HepG2 (cell line): ENCODE measurements at regions not wholly inside any gene's neighbourhood (a gene's known extent, or its start where the extent isn't known, plus 50 kb on each side); places are given as distances from the start of the nearest gene placed in this dataset.

Source experiments
- ATAC-seq: fragments of 200-7000 bp; cut with Tn5 transposase; 3 replicates; pipeline ENCODE4 v1.9.1; 2020; ENCODE audit warnings: mild to moderate bottlenecking, moderate library complexity
- BruUV-seq: library from RNA; stranded (reverse); fragments of 400-500 nt; replicated peaks from 2 replicates; lab custom pipeline; 2021; lab: Mats Ljungman, UMichigan
- CTCF ChIA-PET: fragments of 300-600 bp; formaldehyde crosslinking; extraction: SDS; loops from one replicate; lab custom pipeline; 2021; ENCODE audit warnings: low total read pairs, inconsistent platforms, low intra/inter-chr PET ratio; lab: Yijun Ruan, JAX
- POLR2A ChIA-PET: fragments of 350-600 bp; sonication (Branson Sonifier 250); formaldehyde crosslinking; loops from one replicate; lab custom pipeline; 2020; ENCODE audit warnings: antibody characterized with exemption, inconsistent platforms; lab: Yijun Ruan, JAX
- DNase-seq: peaks from one replicate; pipeline ENCODE4 v3.0.0-alpha.2; 2015; ENCODE audit warnings: low spot score
- FAIRE-seq: peaks from 3 replicates; lab custom pipeline; 2011; peaks lifted over from hg19 to GRCh38; lab: Jason Lieb, UNC
- H2AFZ ChIP-seq: one replicate; pipeline ENCODE4 v1.6.1; 2011; ENCODE audit warnings: low read length, inconsistent platforms
- H3K27ac ChIP-seq: fragments of 300-600 bp; 3 replicates; pipeline ENCODE4 v1.8.0; 2011; ENCODE audit warnings: mixed run types, mild to moderate bottlenecking, mixed read lengths, low read length, inconsistent platforms; ENCODE audit not compliant: insufficient read depth; ENCODE audit errors: extremely low read length
- H3K27me3 ChIP-seq, 2 experiments: fragments of 200-600 bp in 1 of 2; 2 replicates in 1 of 2; 3 replicates in 1 of 2; pipeline versions ENCODE4 v1.6.0 to v1.8.0; 2011; ENCODE audit warnings: low read length in 2 of 2, mild to moderate bottlenecking in 2 of 2, moderate library complexity in 2 of 2, inconsistent platforms in 1 of 2; ENCODE audit not compliant: insufficient read depth in 2 of 2, control insufficient read depth in 1 of 2
- H3K36me3 ChIP-seq, 2 experiments: fragments of 200-600 bp in 1 of 2; replicated peaks in 1 of 2; 2 replicates in 1 of 2; 3 replicates in 1 of 2; pipeline versions ENCODE4 v1.5.1 to v1.8.0; 2011; ENCODE audit warnings: low read length in 2 of 2, inconsistent platforms in 1 of 2; ENCODE audit not compliant: insufficient read depth in 2 of 2, control insufficient read depth in 1 of 2
- H3K4me1 ChIP-seq: 2 replicates; pipeline ENCODE4 v1.5.1; 2012; ENCODE audit warnings: low read length, inconsistent platforms; ENCODE audit not compliant: insufficient read depth
- H3K4me2 ChIP-seq: 2 replicates; pipeline ENCODE4 v1.6.0; 2011; ENCODE audit warnings: low read depth, low read length, inconsistent platforms
- H3K4me3 ChIP-seq, 3 experiments: fragments of 200-600 bp in 1 of 3; sonication (generic), shearing (Covaris generic) in 1 of 3; replicated peaks in 1 of 3; 2 replicates each; pipeline ENCODE4 v1.5.1; 2011 to 2016; ENCODE audit warnings: low read length in 3 of 3, inconsistent platforms in 2 of 3, low read depth in 2 of 3, mild to moderate bottlenecking in 2 of 3, control low read depth in 1 of 3, mixed read lengths in 1 of 3; ENCODE audit not compliant: insufficient read depth in 1 of 3
- H3K79me2 ChIP-seq: one replicate; pipeline ENCODE4 v1.6.1; 2011; ENCODE audit warnings: low read length, inconsistent platforms; ENCODE audit not compliant: insufficient read depth
- H3K9ac ChIP-seq: 2 replicates; pipeline ENCODE4 v1.6.0; 2011; ENCODE audit warnings: mild to moderate bottlenecking, low read depth, low read length, inconsistent platforms; ENCODE audit not compliant: insufficient read depth
- H3K9me3 ChIP-seq: 2 replicates; pipeline ENCODE4 v1.5.1; 2012; ENCODE audit warnings: mild to moderate bottlenecking, low read length
- H4K20me1 ChIP-seq: 2 replicates; pipeline ENCODE4 v1.6.0; 2011; ENCODE audit warnings: inconsistent platforms, mild to moderate bottlenecking, low read length, moderate library complexity; ENCODE audit not compliant: insufficient read depth
- ASH2L ChIP-seq: fragments of 300-600, 200-600 bp; sonication (generic); IDR thresholded peaks from 2 replicates; pipeline ENCODE4 v1.7.0; 2017; ENCODE audit warnings: low read depth, mild to moderate bottlenecking, moderate library complexity, mixed read lengths, low read length; ENCODE audit not compliant: insufficient read length
- ATM ChIP-seq: fragments of 450-650 bp; IDR thresholded peaks from 2 replicates; pipeline ENCODE4 v1.7.1; 2017; ENCODE audit warnings: mild to moderate bottlenecking, borderline replicate concordance
- CAMTA2 ChIP-seq: sonication (generic); formaldehyde crosslinking; IDR thresholded peaks from 2 replicates; pipeline ENCODE4 v1.4.0; 2020; ENCODE audit warnings: mild to moderate bottlenecking, missing genetic modification reagents, borderline replicate concordance
- CEBPB ChIP-seq: IDR thresholded peaks from 2 replicates; pipeline ENCODE4 v1.6.1; 2011; ENCODE audit warnings: low read depth, low read length, improper control_type of control experiment, borderline replicate concordance
- ESRRA ChIP-seq: sonication (generic); formaldehyde crosslinking; IDR thresholded peaks from 2 replicates; pipeline ENCODE4 v1.5.1; 2020; ENCODE audit warnings: mild to moderate bottlenecking, low read depth, missing genetic modification reagents
- IRF1 ChIP-seq: sonication (generic); formaldehyde crosslinking; IDR thresholded peaks from 2 replicates; pipeline ENCODE4 v1.4.0; 2020; ENCODE audit warnings: low read depth, mild to moderate bottlenecking, missing genetic modification reagents
- NFKB2 ChIP-seq: sonication (generic); formaldehyde crosslinking; IDR thresholded peaks from 2 replicates; pipeline ENCODE4 v1.4.0; 2020; ENCODE audit warnings: missing genetic modification reagents, borderline replicate concordance
- ONECUT2 ChIP-seq: sonication (generic); formaldehyde crosslinking; IDR thresholded peaks from 2 replicates; pipeline ENCODE4 v1.4.0; 2020; ENCODE audit warnings: missing genetic modification reagents
- RFX5 ChIP-seq: IDR thresholded peaks from 2 replicates; pipeline ENCODE4 v1.6.1; 2011; ENCODE audit warnings: low read depth, low read length, improper control_type of control experiment
- TCF12 ChIP-seq, 2 experiments: fragments of 450-650 bp in 1 of 2; sonication (generic) in 1 of 2; formaldehyde crosslinking in 1 of 2; IDR thresholded peaks; 2 replicates each; pipeline versions ENCODE4 v1.6.1 to v1.8.0; 2017 to 2022; ENCODE audit warnings: antibody characterized with exemption in 1 of 2, mild to moderate bottlenecking in 1 of 2, missing genetic modification reagents in 1 of 2, moderate library complexity in 1 of 2
- TFDP1 ChIP-seq: IDR thresholded peaks from 2 replicates; pipeline ENCODE4 v1.6.1; 2016; ENCODE audit warnings: missing compliant biosample characterization, missing genetic modification reagents, borderline replicate concordance
- ZNF121 ChIP-seq: sonication (generic); formaldehyde crosslinking; IDR thresholded peaks from 2 replicates; pipeline ENCODE4 v1.5.0; 2020; ENCODE audit warnings: mild to moderate bottlenecking, missing genetic modification reagents
- ZNF256 ChIP-seq: sonication (generic); formaldehyde crosslinking; conservative IDR thresholded peaks from 2 replicates; pipeline ENCODE4 v1.4.0; 2020; ENCODE audit warnings: missing genetic modification reagents
- ZNF652 ChIP-seq: IDR thresholded peaks from 2 replicates; pipeline ENCODE4 v1.6.1; 2016; ENCODE audit warnings: low read depth, borderline replicate concordance
- ZZZ3 ChIP-seq: sonication (generic); formaldehyde crosslinking; IDR thresholded peaks from 2 replicates; pipeline ENCODE4 v1.4.0; 2020; ENCODE audit warnings: missing genetic modification reagents, mild to moderate bottlenecking, borderline replicate concordance
- in situ Hi-C: cut with HindIII; loops from 2 replicates; pipeline ENCODE4 v1.10.0; 2017; ENCODE audit warnings: low pct_unique_long_range_greater_than_20kb; ENCODE audit not compliant: extremely low pct_ligation_motif_present
- intact Hi-C: fragments of 100-400 bp; cut with micrococcal nuclease; formaldehyde crosslinking; loops from one replicate; pipeline ENCODE4 v1.10.0; 2022; ENCODE audit not compliant: unreplicated experiment

- H3K27ac ChIP-seq, result no peak overlapping the region
- FAIRE-seq, result no peak
- H3K27me3 ChIP-seq, result no peaks in the 10 kb centered on the region
- no peak for DNase-seq
- H3K4me2 ChIP-seq, result no peak overlapping the region
- ATAC-seq, result no peak
- POLR2A ChIA-PET, result no interaction called here
- no peaks in the 10 kb centered on the region for H3K36me3 ChIP-seq
- H3K4me1 ChIP-seq, result no peaks in the 10 kb centered on the region
- no peaks in the 10 kb centered on the region for H3K79me2 ChIP-seq
- CTCF ChIA-PET, result no interaction called here
- H3K4me3 ChIP-seq, result no peak overlapping the region
- no peak overlapping the region for H2AFZ ChIP-seq
- no TSS peak for BruUV-seq
- TF ChIP-seq RFX5 (no peak), CAMTA2 (CRISPR knock-in tag) (no peak), TCF12 (IDR thresholded peaks at IDR 0.05) (no peak), TCF12 (CRISPR knock-in tag; IDR thresholded peaks at IDR 0.05) (no peak), ZNF256 (CRISPR knock-in tag) (no peak), ASH2L (no peak), ZZZ3 (CRISPR knock-in tag) (no peak), ONECUT2 (no peak), ZNF652 (CRISPR knock-in tag) (no peak), ATM (no peak), ESRRA (CRISPR knock-in tag) (no peak), NFKB2 (CRISPR knock-in tag) (no peak), TFDP1 (CRISPR knock-in tag) (no peak), IRF1 (CRISPR knock-in tag) (no peak), CEBPB (no peak), ZNF121 (CRISPR knock-in tag) (no peak)
- H4K20me1 ChIP-seq, result no peaks in the 10 kb centered on the region
- in situ Hi-C loops (no loop called here), intact Hi-C loops (no loop called here)
- no peak overlapping the region for H3K9ac ChIP-seq
- H3K9me3 ChIP-seq, result no peaks in the 10 kb centered on the region
Measured at GRCh38 chr5:117246424-117246823, 671.8 kb upstream of the SEMA6A start.
